ENCODE measurements at regions not wholly inside any gene's neighbourhood (a gene's known extent, or its start where the extent isn't known, plus 50 kb on each side); places are given as distances from the start of the nearest gene placed in this dataset.

DNA sequence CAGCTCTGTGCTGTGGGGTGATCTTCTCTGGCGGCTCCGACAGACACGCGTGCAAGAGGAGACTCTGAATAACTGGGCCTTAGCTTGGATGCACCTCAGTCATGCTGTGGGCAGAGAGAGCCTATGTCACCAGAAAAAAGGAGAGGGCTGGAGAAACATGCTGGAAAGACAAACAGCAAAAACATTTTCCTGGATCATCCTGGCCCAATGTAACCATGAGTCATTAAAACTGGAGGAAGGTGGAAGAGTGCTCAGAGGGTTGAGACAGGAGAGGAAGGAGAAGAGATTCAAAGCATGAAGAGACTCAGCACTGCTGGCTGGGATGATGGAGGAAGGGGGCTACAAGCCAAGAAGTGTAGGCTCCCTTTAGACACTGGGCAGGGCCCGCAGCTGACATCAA, 292.0 kb downstream of the CDH26 start:
- intact Hi-C loops (cut with micrococcal nuclease), result no loop called here
- Mint-ChIP-seq H3K4me1 (no peaks in the 10 kb centered on the region), H3K9me3 (no peaks in the 10 kb centered on the region), H3K36me3 (ENCODE audit: low read depth) (no peaks in the 10 kb centered on the region), H3K4me3 (no peak overlapping the region), H3K27ac (no peak overlapping the region), H3K27me3 (no peaks in the 10 kb centered on the region)
- DNase-seq, result no peak

DNA sequence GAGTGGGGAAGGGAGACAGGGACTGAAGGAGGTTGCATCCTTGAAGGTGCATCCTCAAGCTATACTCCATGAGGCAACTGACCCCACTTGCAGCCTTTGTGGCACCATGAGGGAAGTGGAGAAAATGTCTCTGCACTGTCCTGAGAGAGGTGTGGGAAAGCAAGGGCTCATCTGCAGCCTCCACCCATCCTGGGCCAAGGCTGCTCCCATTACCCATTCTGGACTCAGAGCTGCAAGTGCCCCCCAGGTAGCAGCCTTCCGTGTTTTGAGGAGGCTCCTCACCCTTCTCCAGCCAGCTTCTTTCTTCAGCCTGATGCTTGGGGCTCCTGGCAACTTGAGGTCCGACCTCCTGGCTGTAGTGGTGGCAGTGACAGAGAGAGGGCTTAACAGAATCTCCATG, 294.6 kb downstream of the CDH26 start:
- Mint-ChIP-seq H3K4me3 (no peak overlapping the region), H3K27me3 (no peaks in the 10 kb centered on the region), H3K27ac (no peak overlapping the region), H3K9me3 (no peaks in the 10 kb centered on the region), H3K4me1 (no peaks in the 10 kb centered on the region), H3K36me3 (ENCODE audit: low read depth) (no peaks in the 10 kb centered on the region)
- no peak for DNase-seq
- intact Hi-C loops (cut with micrococcal nuclease), result no loop called here

DNA sequence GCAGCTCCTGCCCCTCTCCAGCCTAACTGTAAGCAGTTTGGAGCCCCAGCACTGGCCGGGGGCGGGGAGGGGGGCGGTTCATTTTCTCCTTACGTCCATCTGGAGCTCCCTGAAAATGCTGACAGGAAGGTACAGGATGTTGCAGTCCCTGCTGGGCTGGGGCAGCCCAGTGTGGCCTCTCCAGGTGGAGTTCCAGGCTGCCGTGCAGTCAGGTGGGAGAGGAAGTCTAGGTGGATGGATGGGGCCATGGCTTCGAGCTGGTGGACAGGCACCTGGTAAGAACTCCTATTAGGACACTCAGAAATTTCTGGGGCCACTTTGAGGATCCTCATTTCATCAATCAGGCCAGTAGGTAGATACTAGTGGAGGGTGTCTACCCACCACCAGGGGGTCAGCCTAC, 295.2 kb downstream of the CDH26 start:
- H3K4me1 Mint-ChIP-seq, result no peaks in the 10 kb centered on the region
- no peak overlapping the region for H3K27ac Mint-ChIP-seq
- intact Hi-C loops (cut with micrococcal nuclease), result no loop called here
- H3K36me3 Mint-ChIP-seq (ENCODE audit: low read depth), result no peaks in the 10 kb centered on the region
- no peaks in the 10 kb centered on the region for H3K9me3 Mint-ChIP-seq
- no peak for DNase-seq
- no peaks in the 10 kb centered on the region for H3K27me3 Mint-ChIP-seq
- H3K4me3 Mint-ChIP-seq, result no peak overlapping the region

DNA sequence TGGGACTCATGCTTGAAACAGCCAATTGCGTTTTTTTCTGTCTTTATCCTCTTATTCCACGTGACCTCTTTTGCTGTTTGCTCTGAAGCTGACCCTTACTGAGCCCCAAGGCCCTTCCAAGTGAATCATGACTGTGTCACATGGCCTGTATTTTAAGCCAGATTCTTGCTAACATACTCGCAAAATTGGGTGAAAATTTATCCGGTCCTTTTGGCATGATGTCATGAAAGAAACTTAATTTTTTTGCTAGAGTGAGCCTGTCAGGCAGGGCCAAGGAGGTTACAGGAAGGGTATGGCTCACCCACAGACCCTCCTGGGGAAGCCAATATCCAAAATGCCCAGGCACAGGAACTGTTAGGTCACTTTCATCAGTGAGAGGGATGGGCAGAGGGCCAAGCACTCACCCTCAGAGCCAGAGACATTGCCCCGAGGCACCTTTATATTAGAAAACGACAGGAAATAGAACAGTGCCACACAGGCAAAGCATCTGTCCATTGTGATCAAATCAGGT, 296.7 kb downstream of the CDH26 start:
- intact Hi-C loops (cut with micrococcal nuclease), result no loop called here
- Mint-ChIP-seq H3K36me3 (ENCODE audit: low read depth) (no peaks in the 10 kb centered on the region), H3K4me1 (no peaks in the 10 kb centered on the region), H3K27me3 (no peaks in the 10 kb centered on the region), H3K27ac (no peak overlapping the region), H3K4me3 (no peak overlapping the region), H3K9me3 (no peaks in the 10 kb centered on the region)
- DNase-seq, result no peak

DNA sequence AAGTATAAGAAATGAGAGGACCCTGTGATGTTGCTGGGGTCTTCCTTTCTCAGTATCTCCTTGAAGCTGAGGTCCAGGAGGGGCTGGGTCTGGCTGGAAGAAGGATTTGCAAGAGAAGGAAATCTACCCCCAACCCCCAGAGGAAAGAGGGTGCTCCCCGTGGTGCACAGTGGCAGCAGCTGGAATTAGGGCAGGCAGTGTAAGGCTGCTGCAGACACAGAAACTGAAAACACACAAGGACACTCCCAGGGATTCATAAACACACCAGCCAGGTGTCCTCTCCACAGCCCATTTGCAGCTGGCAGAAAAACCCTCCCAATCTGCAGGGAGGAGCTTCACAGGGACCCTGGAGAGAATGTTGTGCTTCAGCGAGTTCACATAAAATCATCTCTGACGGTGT, 297.2 kb downstream of the CDH26 start:
- no peaks in the 10 kb centered on the region for H3K4me1 Mint-ChIP-seq

DNA sequence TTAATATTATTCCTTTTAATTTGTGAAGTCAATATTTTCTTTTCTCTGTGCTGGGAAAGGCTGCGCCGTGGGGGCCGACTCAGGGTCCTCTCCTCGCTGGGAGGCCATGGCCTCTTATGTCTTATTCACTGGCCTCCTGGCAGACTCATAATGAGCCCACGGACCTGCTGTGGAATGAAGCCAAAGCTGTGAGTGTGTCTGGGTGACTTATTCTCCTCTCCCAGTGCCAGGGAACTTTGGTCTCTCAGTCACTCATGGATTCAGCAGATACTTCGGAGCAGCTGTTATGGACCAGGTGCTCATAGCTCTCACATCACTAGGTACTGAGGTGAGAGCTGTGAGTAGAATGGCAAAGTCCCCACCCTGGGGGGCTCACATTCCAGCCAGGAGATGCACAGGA, 297.6 kb downstream of the CDH26 start:
- H3K4me1 Mint-ChIP-seq, result no peaks in the 10 kb centered on the region
- no peak for DNase-seq
- intact Hi-C loops (cut with micrococcal nuclease), result no loop called here
- no peak overlapping the region for H3K4me3 Mint-ChIP-seq
- H3K27ac Mint-ChIP-seq, result no peak overlapping the region
- H3K36me3 Mint-ChIP-seq (ENCODE audit: low read depth), result no peaks in the 10 kb centered on the region
- H3K9me3 Mint-ChIP-seq, result no peaks in the 10 kb centered on the region
- H3K27me3 Mint-ChIP-seq, result no peaks in the 10 kb centered on the region

More for the DNA sequence above, 297.2 kb downstream of the CDH26 start:
- no peak overlapping the region for H3K4me3 Mint-ChIP-seq
- intact Hi-C loops (cut with micrococcal nuclease), result no loop called here
- no peaks in the 10 kb centered on the region for H3K27me3 Mint-ChIP-seq
- no peaks in the 10 kb centered on the region for H3K9me3 Mint-ChIP-seq
- DNase-seq, result no peak
- H3K36me3 Mint-ChIP-seq (ENCODE audit: low read depth), result no peaks in the 10 kb centered on the region
- H3K27ac Mint-ChIP-seq, result no peak overlapping the region

DNA sequence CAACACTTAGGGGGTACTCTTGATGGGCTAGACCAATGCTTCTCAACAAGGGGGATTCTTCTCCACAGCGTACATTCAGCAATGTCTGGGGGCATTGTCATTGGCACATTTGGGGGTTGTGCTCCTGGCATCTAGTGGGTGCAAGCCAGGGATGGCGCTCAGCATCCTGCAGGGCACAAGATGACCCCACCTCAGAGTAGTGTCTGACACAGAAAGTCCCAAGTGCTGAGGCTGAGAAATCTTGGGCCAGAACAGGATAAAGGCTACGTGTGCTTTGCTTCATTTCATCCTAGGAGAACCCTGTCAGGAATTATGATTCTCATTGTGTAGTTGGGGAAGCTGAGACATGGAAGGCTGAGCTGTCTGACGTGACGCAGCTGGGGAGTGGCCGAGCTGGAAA, 298.6 kb downstream of the CDH26 start:
- Mint-ChIP-seq H3K27me3 (no peaks in the 10 kb centered on the region), H3K4me1 (no peaks in the 10 kb centered on the region), H3K9me3 (no peaks in the 10 kb centered on the region), H3K4me3 (no peak overlapping the region), H3K36me3 (ENCODE audit: low read depth) (no peaks in the 10 kb centered on the region), H3K27ac (no peak overlapping the region)
- intact Hi-C loops (cut with micrococcal nuclease), result no loop called here
- DNase-seq, result no peak

DNA sequence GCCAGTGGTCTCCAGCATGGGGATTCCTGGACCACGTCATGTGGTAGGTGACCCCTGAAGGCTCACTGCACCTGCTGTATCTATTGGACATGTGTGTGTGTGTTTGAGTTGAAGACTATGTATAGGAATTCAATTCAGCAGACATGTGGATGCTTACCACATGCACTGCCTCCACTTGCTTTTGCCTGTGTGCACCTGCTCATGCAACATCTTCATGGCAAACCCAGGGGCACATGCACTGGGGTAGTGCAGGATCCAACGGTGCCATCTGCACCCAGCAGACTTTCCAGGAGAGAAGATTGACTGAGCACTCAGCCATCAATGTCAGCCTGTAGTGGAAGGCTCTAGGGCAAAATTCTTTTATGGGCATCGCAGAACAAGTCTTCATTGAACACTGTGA, 299.4 kb downstream of the CDH26 start:
- intact Hi-C loops (cut with micrococcal nuclease), result no loop called here
- Mint-ChIP-seq H3K9me3 (no peaks in the 10 kb centered on the region), H3K36me3 (ENCODE audit: low read depth) (no peaks in the 10 kb centered on the region), H3K27ac (no peak overlapping the region), H3K27me3 (no peaks in the 10 kb centered on the region), H3K4me1 (no peaks in the 10 kb centered on the region), H3K4me3 (no peak overlapping the region)
- DNase-seq, result no peak

DNA sequence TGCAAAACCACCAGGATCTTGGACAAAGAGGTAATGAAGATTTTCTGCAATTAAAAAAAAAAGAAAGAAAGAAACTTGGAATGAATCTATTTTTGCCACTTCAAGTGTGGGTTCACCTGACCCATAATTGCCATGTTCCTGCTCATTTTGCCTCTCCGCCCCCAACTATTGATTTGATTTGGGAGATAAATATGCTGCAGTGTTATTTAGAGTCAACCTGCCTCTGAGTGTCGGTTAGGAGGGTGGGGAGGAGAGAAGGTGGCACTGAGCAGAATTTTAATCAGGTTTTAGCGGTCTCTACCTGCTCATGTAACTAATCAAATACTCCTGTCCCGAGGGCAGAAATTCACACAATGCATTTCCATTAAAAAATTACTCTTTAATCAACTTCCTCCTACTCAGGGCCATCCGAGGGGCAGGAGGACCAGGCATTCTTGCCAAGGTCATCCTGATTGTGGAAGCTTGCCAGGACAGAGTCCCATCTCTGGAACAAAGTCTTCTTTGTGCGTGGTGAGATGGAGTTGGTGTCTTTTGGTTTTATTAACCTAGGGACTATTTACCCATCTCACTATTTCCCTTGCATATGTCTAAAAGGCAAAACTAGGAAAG, 300.1 kb downstream of the CDH26 start:
- no peaks in the 10 kb centered on the region for H3K27me3 Mint-ChIP-seq
- DNase-seq, result no peak
- no peak overlapping the region for H3K27ac Mint-ChIP-seq
- intact Hi-C loops (cut with micrococcal nuclease), result no loop called here
- H3K9me3 Mint-ChIP-seq, result no peaks in the 10 kb centered on the region
- no peaks in the 10 kb centered on the region for H3K4me1 Mint-ChIP-seq
- no peaks in the 10 kb centered on the region for H3K36me3 Mint-ChIP-seq (ENCODE audit: low read depth)
- no peak overlapping the region for H3K4me3 Mint-ChIP-seq

DNA sequence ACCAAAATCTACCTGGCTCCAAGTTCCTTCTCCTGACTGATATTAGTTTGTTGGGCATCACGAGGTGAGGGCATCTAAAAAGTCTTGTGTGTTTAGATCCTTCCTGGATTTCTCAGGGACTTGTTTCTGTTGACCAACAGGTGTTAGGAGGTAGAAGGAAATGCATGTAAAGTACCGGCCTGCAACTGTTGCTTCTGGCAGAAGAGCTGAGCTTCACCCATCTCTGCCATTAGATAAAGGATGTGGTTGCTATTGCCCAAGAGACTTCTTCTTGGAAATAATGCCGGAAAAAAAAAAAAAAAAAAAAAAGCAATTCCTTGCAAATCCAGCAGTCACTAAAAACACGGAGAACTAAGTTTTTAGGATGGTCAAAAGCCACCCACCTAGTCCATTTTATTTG, 303.1 kb downstream of the CDH26 start:
- Mint-ChIP-seq H3K27me3 (no peaks in the 10 kb centered on the region), H3K36me3 (ENCODE audit: low read depth) (no peaks in the 10 kb centered on the region), H3K4me1 (peaks cover 2% of the 10 kb centered on the region), H3K4me3 (no peak overlapping the region), H3K27ac (no peak overlapping the region), H3K9me3 (no peaks in the 10 kb centered on the region)
- DNase-seq, result no peak
- intact Hi-C loops (cut with micrococcal nuclease), result loop anchor here (5.0 kb wide), 1 partner anchor 314 kb away; no protein-coding TSS in a partner anchor

DNA sequence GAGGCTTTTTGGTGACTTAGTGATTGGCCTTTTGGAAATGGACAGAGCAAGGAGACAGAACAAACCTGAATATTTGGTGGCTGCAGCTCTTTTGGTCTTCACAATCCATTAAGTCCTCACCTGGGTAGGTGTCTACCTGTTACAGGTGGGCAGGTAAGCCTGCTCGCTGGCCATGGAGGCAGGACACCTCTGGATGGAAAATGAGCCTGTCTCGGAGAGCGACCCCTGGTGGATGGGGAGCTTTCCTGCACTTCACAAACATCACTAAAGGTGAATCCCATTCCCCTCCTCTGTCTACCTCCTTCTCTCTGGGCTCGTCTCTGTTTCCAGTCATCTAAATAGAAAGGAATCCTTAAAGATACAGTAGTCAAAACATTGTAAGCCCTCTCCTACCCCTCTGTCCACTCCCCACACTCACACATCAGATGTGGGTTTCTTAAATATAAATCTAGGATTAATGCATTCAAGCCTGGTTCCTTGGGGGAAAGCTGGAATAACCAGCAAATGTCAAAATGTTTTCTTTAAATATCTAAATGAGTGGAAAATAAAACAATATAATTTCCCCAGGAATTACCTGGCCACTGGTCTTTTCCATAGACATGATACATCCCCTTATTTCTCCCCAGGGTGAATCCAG, 304.9 kb downstream of the CDH26 start:
- intact Hi-C loops (cut with micrococcal nuclease), result loop anchor here (1.0 to 5.0 kb wide), 4 partner anchors 52 to 316 kb away; no protein-coding TSS in a partner anchor
- DNase-seq, result peak; percentile 86
- H3K4me3 Mint-ChIP-seq, result no peak overlapping the region
- H3K4me1 Mint-ChIP-seq, result peaks cover 3% of the 10 kb centered on the region
- no peaks in the 10 kb centered on the region for H3K36me3 Mint-ChIP-seq (ENCODE audit: low read depth)
- no peak overlapping the region for H3K27ac Mint-ChIP-seq
- no peaks in the 10 kb centered on the region for H3K27me3 Mint-ChIP-seq
- H3K9me3 Mint-ChIP-seq, result no peaks in the 10 kb centered on the region

DNA sequence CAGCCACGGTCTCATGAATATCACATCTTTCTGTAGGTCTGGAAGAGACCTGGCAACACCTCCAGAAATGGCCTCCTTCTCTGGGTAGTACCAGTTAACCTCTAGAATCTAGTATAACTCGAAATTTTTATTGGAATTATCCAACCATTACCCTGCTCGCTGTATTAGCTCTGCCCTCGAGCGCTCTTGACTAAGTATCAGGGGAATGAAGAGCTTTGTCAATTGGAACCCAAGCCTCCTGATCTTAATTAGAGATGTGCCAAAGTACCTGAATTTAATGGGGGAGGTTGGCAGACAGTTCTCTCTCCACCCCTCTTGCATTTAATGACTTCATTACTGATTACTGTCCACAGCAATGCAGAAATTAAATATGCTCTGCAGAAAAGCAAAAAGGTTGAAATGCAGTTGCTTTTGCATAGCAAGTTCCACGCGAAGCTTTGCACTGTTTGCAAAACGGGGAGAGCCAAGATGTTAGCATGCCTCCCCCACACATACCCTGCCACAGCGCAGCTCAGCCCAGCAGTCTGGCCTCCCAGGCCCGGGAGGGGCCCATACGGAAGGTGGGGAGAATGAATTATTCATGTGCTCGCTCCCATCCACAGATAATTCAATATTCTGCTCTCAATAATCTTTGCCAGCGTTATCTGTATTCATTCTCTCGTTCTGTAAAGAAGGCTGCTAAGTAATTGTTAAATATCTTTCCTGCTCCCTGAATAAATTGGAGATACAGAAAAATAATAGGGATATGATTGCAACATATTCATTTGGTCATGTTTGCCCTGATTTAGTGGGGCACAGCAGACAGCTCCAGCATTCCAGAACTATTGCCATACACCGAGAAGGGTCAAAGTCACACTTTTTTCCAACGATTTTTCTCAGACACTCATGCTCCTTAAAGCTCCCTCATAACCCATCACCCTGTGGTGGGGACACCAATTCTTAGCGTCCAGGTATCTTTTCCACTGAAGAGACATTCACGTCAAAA, 305.8 kb downstream of the CDH26 start:
- Mint-ChIP-seq H3K27ac (no peak overlapping the region), H3K36me3 (ENCODE audit: low read depth) (no peaks in the 10 kb centered on the region), H3K4me3 (no peak overlapping the region), H3K9me3 (no peaks in the 10 kb centered on the region), H3K4me1 (peaks cover 3% of the 10 kb centered on the region), H3K27me3 (no peaks in the 10 kb centered on the region)
- intact Hi-C loops (cut with micrococcal nuclease), result loop anchor here (1.0 to 5.0 kb wide), 4 partner anchors 53 to 317 kb away; no protein-coding TSS in a partner anchor
- DNase-seq, result no peak

DNA sequence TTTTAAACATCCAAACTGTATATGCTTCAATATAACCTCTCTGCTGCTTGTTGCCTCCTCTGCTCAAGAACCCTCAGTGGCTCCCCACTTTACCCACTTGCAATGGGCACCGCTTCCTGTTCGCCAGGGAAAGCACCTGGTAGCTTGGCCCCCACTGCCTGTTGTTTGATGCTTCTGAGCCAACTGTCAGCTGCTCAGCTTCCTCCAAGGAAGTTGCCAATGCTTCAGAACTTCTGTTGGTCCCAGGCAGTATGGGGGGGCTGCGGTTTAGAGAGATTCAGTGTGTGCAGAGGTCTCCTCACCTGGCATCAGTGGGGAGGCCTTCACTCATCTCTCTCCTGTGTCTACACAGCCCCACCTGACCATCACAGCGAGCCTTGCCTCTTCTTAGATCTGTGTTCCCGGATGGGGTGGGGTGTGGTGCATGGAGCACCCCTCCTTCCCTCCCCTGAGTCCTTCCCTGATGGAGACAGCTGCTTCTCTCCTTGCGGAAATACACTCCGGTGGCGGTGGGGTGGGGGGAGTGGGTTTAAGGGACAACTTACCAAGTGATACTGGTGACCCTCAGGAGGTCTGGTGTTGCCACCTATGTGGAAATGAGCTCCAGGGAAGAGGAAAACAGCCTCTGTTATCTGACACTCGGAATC, 308.1 kb downstream of the CDH26 start:
- H3K27me3 Mint-ChIP-seq, result no peaks in the 10 kb centered on the region
- intact Hi-C loops (cut with micrococcal nuclease), result no loop called here
- H3K9me3 Mint-ChIP-seq, result no peaks in the 10 kb centered on the region
- H3K36me3 Mint-ChIP-seq (ENCODE audit: low read depth), result no peaks in the 10 kb centered on the region
- no peak for DNase-seq
- H3K4me3 Mint-ChIP-seq, result no peak overlapping the region
- no peak overlapping the region for H3K27ac Mint-ChIP-seq
- peaks cover 3% of the 10 kb centered on the region for H3K4me1 Mint-ChIP-seq
